Activated B cell treated with CpG ODN at 0.5 μM for 24 hours (primary cell): ENCODE measurements at regions not wholly inside any gene's neighbourhood (a gene's known extent, or its start where the extent isn't known, plus 50 kb on each side); places are given as distances from the start of the nearest gene placed in this dataset.
"Not testable (repeated sequence)": the region's sequence is repeated elsewhere in the genome, so short reads cannot be mapped to it uniquely, and the experiment has no call there.

Experiments
- ATAC-seq: fragments of 200-7000 bp; cut with Tn5 transposase; one replicate; pipeline ENCODE4 v1.10.0; 2021; ENCODE audit warnings: low read depth, mild to moderate bottlenecking, moderate library complexity
- CTCF ChIA-PET: fragments of 350-600 bp; sonication (Branson Sonifier 250); formaldehyde crosslinking; loops from one replicate; lab custom pipeline; 2021; ENCODE audit warnings: antibody characterized with exemption; lab: Charles Lee
- POLR2A ChIA-PET: fragments of 350-600 bp; sonication (Branson Sonifier 250); formaldehyde crosslinking; loops from one replicate; lab custom pipeline; 2021; ENCODE audit warnings: antibody characterized with exemption; lab: Charles Lee
- DNase-seq: peaks from one replicate; pipeline ENCODE4 v3.0.0; 2022
- H3K27ac Mint-ChIP-seq: one replicate; pipeline ENCODE4 v1.8.0; 2020; ENCODE audit warnings: mixed read lengths
- H3K27me3 Mint-ChIP-seq: one replicate; pipeline ENCODE4 v1.8.0; 2021; ENCODE audit warnings: mixed read lengths
- H3K36me3 Mint-ChIP-seq: one replicate; pipeline ENCODE4 v1.8.0; 2021; ENCODE audit warnings: low read depth, mixed read lengths
- H3K4me1 Mint-ChIP-seq: one replicate; pipeline ENCODE4 v1.8.0; 2021; ENCODE audit warnings: mixed read lengths
- H3K4me3 Mint-ChIP-seq: one replicate; pipeline ENCODE4 v1.8.0; 2020; ENCODE audit warnings: mild to moderate bottlenecking, mixed read lengths
- H3K9me3 Mint-ChIP-seq: one replicate; pipeline ENCODE4 v1.8.0; 2020; ENCODE audit warnings: mixed read lengths
- CTCF ChIP-seq: fragments of 200-600 bp; IDR thresholded peaks from one replicate; pipeline ENCODE4 v1.8.0; 2022; ENCODE audit warnings: antibody characterized with exemption, mild to moderate bottlenecking
- intact Hi-C: fragments of 100-400 bp; cut with micrococcal nuclease; formaldehyde crosslinking; loops from one replicate; pipeline ENCODE4 v1.15.1; 2024

DNA sequence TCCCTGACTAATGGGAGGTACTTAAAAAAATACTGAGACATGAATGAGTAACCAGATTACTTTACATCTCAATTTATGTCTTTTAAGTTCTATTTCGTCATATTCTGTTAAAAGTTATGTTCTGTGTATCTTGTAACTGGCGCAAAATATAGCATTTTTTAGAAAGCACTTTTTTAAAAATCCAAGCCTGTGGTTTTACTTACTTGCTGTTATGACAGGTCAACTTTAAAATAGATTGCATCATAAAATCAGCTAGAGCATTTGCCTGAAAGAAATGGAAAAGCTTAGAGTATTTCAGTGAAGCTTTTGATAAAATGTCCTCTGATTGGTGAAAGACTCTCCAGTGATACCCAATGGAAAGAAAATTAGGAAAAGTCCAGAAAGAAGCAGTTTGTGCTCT is 1892.3 kb upstream of the TENM3 start:
- no peak for TF ChIP-seq CTCF
- H3K4me3 Mint-ChIP-seq: no peak overlapping the region
- intact Hi-C loops: no loop called here
- DNase-seq (no peak), ATAC-seq (no peak)
- no peaks in the 10 kb centered on the region for H3K27me3 Mint-ChIP-seq
- no peak overlapping the region for H3K27ac Mint-ChIP-seq
- ChIA-PET CTCF (no interaction called here), POLR2A (no interaction called here)
- no peaks in the 10 kb centered on the region for H3K4me1 Mint-ChIP-seq
- H3K9me3 Mint-ChIP-seq: no peaks in the 10 kb centered on the region
- H3K36me3 Mint-ChIP-seq: no peaks in the 10 kb centered on the region

DNA sequence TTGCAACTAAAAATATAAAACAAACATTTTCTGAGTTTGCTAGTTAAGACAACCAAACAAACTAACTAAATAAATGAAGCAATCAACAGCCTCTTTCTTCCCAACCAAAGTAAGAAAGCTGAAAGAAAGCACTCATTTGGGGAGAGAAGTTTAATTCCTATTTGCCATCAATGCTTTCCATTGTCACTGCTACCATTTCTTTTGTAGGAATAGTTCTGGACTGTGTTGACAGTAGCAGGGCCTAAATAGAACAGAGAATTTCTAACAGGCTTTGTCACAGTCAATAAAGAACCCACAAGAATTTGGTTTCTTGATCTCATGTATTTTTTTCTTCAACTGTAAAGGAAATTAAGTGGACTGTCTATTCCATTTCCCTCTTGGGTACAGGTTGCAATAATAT is 1886.4 kb upstream of the TENM3 start:
- Mint-ChIP-seq H3K4me3 (no peak overlapping the region), H3K36me3 (no peaks in the 10 kb centered on the region)

DNA sequence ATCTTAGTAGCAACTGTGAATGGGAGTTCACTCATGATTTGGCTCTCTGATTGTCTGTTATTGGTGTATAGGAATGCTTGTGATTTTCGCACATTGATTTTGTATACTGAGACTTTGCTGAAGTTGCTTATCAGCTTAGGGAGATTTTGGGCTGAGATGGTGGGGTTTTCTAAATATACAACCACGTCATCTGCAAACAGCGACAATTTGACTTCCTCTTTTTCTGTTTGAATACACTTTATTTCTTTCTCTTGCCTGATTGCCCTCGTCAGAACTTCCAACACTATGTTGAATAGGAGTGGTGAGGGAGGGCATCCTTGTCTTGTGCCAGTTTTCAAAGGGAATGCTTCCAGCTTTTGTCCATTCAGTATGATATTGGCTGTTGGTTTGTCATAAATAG is 1883.1 kb upstream of the TENM3 start:
- H3K4me3 Mint-ChIP-seq, CTCF ChIA-PET, ATAC-seq, H3K27me3 Mint-ChIP-seq, DNase-seq, H3K36me3 Mint-ChIP-seq, H3K27ac Mint-ChIP-seq, H3K4me1 Mint-ChIP-seq, POLR2A ChIA-PET, intact Hi-C loops, H3K9me3 Mint-ChIP-seq: not testable (repeated sequence)

More for the DNA sequence above, 1886.4 kb upstream of the TENM3 start:
- peaks cover 2% of the 10 kb centered on the region for H3K4me1 Mint-ChIP-seq
- ATAC-seq (no peak), DNase-seq (no peak)
- no peaks in the 10 kb centered on the region for H3K27me3 Mint-ChIP-seq
- intact Hi-C loops: no loop called here
- ChIA-PET POLR2A (no interaction called here), CTCF (no interaction called here)
- H3K9me3 Mint-ChIP-seq: peaks cover 7% of the 10 kb centered on the region
- TF ChIP-seq CTCF: no peak
- H3K27ac Mint-ChIP-seq: no peak overlapping the region

DNA sequence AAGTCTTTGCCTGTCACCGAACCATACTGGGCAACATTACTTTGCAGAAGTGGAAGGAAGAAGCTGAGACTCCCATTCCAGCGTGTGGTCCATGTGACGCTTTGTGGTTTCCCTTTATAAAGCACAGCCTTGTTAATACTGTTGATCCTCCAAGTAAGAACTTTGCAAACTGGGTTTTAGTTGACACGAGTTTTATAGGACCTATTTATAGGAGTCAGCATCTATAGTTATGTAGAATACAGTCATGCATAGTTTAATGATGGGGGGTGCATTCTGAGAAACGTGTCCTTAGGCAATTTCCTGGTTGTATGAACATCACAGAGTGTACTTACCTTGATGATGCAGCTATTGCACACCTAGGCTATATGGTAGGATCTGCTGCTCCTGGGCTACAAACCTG is 1879.4 kb upstream of the TENM3 start:
- CTCF ChIA-PET: no interaction called here
- Mint-ChIP-seq H3K27ac (no peak overlapping the region), H3K9me3 (peaks cover 4% of the 10 kb centered on the region), H3K36me3 (no peaks in the 10 kb centered on the region), H3K27me3 (no peaks in the 10 kb centered on the region), H3K4me3 (no peak overlapping the region), H3K4me1 (peaks cover 2% of the 10 kb centered on the region)
- no peak for TF ChIP-seq CTCF
- no peak for ATAC-seq
- POLR2A ChIA-PET: no interaction called here
- intact Hi-C loops: no loop called here
- no peak for DNase-seq

DNA sequence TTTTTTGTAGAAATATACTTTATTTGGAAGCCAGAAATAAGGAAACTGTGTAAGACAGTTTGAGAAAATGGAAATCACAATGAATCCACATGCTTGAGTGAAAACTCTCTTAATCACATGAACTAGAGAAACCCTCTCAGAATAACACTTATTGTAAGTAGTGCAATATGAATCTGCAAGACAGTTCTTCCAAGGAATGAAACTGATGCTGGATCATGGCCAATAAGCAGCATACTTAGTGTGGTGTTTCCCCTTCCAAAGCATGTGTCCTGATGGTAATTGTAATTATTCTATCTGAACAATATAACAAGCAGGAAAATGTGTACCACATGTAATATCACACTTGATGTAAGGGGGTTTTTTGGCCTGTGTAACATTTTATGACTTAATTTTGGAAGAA is 1870.5 kb upstream of the TENM3 start:
- CTCF ChIA-PET: no interaction called here
- ATAC-seq: no peak

More for the DNA sequence above, 1870.5 kb upstream of the TENM3 start:
- intact Hi-C loops: no loop called here
- Mint-ChIP-seq H3K4me3 (no peak overlapping the region), H3K27me3 (no peaks in the 10 kb centered on the region), H3K36me3 (no peaks in the 10 kb centered on the region), H3K9me3 (no peaks in the 10 kb centered on the region), H3K27ac (no peak overlapping the region), H3K4me1 (no peaks in the 10 kb centered on the region)
- POLR2A ChIA-PET: no interaction called here
- no peak for DNase-seq
- TF ChIP-seq CTCF: no peak
